HEK293T (cell line): ENCODE measurements at regions not wholly inside any gene's neighbourhood (a gene's known extent, or its start where the extent isn't known, plus 50 kb on each side); places are given as distances from the start of the nearest gene placed in this dataset.

ENCODE experiments used
- CTCF ChIA-PET: fragments of 350-600 bp; formaldehyde crosslinking; extraction: SDS; loops from one replicate; lab custom pipeline; 2021; ENCODE audit warnings: antibody characterized with exemption, inconsistent platforms; lab: Yijun Ruan, JAX
- POLR2A ChIA-PET: fragments of 350-600 bp; formaldehyde crosslinking; extraction: SDS; loops from one replicate; lab custom pipeline; 2020; ENCODE audit warnings: antibody characterized with exemption, inconsistent platforms; lab: Yijun Ruan, JAX
- DNase-seq: peaks from one replicate; pipeline ENCODE4 v3.0.0; 2012; ENCODE audit warnings: mixed read lengths; ENCODE audit errors: extremely low spot score
- ARNT ChIP-seq: fragments of 450-650 bp; IDR thresholded peaks from 2 replicates; pipeline ENCODE4 v1.6.1; 2017; ENCODE audit warnings: mild to moderate bottlenecking
- BHLHE40 ChIP-seq: fragments of 450-650 bp; IDR thresholded peaks from 2 replicates; pipeline ENCODE4 v1.6.1; 2016; ENCODE audit warnings: mild to moderate bottlenecking, moderate library complexity, borderline replicate concordance
- CTBP1 ChIP-seq: fragments of 450-650 bp; IDR thresholded peaks from 2 replicates; pipeline ENCODE4 v1.6.1; 2016; ENCODE audit warnings: borderline replicate concordance
- ELF4 ChIP-seq: fragments of 450-650 bp; IDR thresholded peaks from 2 replicates; pipeline ENCODE4 v1.6.1; 2017; ENCODE audit warnings: antibody characterized with exemption
- FOXA1 ChIP-seq: fragments of 450-650 bp; IDR thresholded peaks from 2 replicates; pipeline ENCODE4 v1.6.1; 2016; ENCODE audit warnings: mild to moderate bottlenecking
- FOXK2 ChIP-seq: fragments of 450-650 bp; IDR thresholded peaks from 2 replicates; pipeline ENCODE4 v1.6.1; 2016; ENCODE audit warnings: mild to moderate bottlenecking
- FOXM1 ChIP-seq: fragments of 450-650 bp; IDR thresholded peaks from 2 replicates; pipeline ENCODE4 v1.6.1; 2017; ENCODE audit warnings: mild to moderate bottlenecking, borderline replicate concordance
- HDGF ChIP-seq: fragments of 450-650 bp; IDR thresholded peaks from 2 replicates; pipeline ENCODE4 v1.6.1; 2017; ENCODE audit warnings: antibody characterized with exemption, borderline replicate concordance
- L3MBTL2 ChIP-seq: fragments of 450-650 bp; conservative IDR thresholded peaks from 2 replicates; pipeline ENCODE4 v1.6.1; 2016; ENCODE audit warnings: mild to moderate bottlenecking
- LEF1 ChIP-seq: fragments of 450-650 bp; IDR thresholded peaks from 2 replicates; pipeline ENCODE4 v1.6.1; 2017; ENCODE audit warnings: mild to moderate bottlenecking, borderline replicate concordance
- NFRKB ChIP-seq: fragments of 450-650 bp; IDR thresholded peaks from 2 replicates; pipeline ENCODE4 v1.6.1; 2016; ENCODE audit warnings: mild to moderate bottlenecking, moderate library complexity
- PKNOX1 ChIP-seq: fragments of 450-650 bp; IDR thresholded peaks from 2 replicates; pipeline ENCODE4 v1.6.1; 2016
- SP1 ChIP-seq: fragments of 450-650 bp; IDR thresholded peaks from 2 replicates; pipeline ENCODE4 v1.6.1; 2017
- SUZ12 ChIP-seq: fragments of 450-650 bp; IDR thresholded peaks from 2 replicates; pipeline ENCODE4 v1.6.1; 2016; ENCODE audit warnings: mild to moderate bottlenecking
- TARDBP ChIP-seq: fragments of 450-650 bp; IDR thresholded peaks from 2 replicates; pipeline ENCODE4 v1.6.1; 2016
- ZNF384 ChIP-seq: fragments of 450-650 bp; IDR thresholded peaks from 2 replicates; pipeline ENCODE4 v1.6.1; 2016

DNA sequence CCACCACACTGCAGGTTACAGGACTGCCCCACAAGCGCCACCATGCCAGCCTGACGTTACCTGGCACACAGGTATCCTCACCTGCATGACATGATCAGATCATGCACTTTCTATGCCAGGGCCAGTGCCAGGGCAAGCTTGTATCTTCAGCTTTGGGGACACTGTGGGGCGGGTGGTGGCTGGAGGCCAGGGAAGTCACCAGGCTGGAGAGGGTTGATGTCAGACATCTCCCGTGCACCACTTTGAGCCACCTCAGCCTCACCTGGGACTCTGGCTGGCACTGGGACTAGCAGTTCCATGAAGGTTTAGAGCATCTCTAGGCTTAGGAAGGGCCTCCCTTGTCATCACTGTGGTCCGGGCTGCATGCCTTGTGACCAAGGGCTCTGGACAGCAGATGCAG is 97.2 kb downstream of the WTIP start:
- ChIA-PET POLR2A (no interaction called here), CTCF (no interaction called here)
- DNase-seq: no peak
- TF ChIP-seq HDGF: no peak
- no peak for TF ChIP-seq SUZ12
- TF ChIP-seq ZNF384: no peak
- TF ChIP-seq NFRKB: no peak
- no peak for TF ChIP-seq TARDBP
- no peak for TF ChIP-seq ELF4
- TF ChIP-seq CTBP1: no peak
- TF ChIP-seq FOXM1: no peak
- no peak for TF ChIP-seq BHLHE40
- no peak for TF ChIP-seq FOXK2
- no peak for TF ChIP-seq L3MBTL2
- TF ChIP-seq SP1: no peak
- no peak for TF ChIP-seq PKNOX1
- TF ChIP-seq FOXA1: no peak

DNA sequence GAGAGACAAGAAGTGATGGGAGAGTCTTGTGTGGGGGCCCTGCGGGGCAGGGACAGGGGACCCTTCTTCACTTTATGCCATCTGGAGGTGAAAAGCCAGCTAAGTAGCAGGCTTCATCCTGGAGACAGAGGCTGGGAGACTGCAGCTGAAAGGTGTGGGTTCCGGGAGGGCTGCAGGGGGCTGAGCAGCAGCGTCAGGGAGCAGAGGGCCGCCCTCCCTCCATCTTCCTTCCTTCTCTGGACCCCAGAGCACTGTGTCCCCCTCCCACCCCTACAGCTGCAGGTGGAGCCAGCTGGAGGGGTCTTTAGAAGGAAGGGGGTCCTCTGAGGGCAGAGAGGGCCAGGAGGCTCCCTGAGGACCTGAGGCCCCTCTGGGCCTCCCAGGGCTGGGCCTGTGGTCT is 96.6 kb downstream of the WTIP start:
- CTCF ChIA-PET: no interaction called here
- DNase-seq: no peak
- no peak for TF ChIP-seq HDGF
- no peak for TF ChIP-seq L3MBTL2
- no peak for TF ChIP-seq SUZ12
- TF ChIP-seq TARDBP: no peak
- TF ChIP-seq FOXM1: no peak
- no peak for TF ChIP-seq SP1
- TF ChIP-seq NFRKB: no peak
- TF ChIP-seq ARNT: no peak
- no peak for TF ChIP-seq PKNOX1
- TF ChIP-seq BHLHE40: no peak
- TF ChIP-seq FOXA1: no peak
- POLR2A ChIA-PET: no interaction called here

DNA sequence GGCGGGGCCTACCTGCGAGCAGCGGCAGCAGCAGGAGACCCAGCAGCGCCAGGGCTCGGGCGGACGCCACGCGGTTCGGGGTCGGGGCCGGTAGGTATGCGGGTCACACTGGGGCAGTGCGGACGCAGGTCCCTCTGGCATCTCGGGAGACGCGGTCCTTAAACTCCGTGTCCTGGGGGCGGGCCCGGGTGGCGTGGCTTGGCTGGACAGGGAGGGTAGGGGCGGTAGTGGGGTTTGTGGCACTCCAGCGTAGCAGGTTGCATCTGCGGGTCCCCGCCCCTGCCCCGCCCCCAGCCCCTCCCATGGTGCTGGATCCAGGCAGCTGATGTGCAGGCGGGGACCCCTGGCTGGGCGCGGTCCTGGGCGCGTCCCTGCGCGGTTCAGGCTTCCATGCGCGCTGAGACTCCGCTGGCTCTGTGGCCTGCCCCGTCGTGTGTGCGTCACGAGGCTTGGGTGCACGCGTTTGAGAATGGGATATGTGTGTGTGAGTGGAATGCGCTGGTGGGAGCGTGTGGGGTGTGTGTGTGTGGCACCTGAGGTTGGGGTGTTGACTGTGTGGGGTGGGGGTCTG is 96.1 kb downstream of the WTIP start:
- ChIA-PET CTCF (no interaction called here), POLR2A (no interaction called here)
- DNase-seq: no peak
- TF ChIP-seq SP1 (no peak), ELF4 (no peak), ZNF384 (no peak), LEF1 (no peak), NFRKB (no peak), CTBP1 (no peak), ARNT (no peak)

DNA sequence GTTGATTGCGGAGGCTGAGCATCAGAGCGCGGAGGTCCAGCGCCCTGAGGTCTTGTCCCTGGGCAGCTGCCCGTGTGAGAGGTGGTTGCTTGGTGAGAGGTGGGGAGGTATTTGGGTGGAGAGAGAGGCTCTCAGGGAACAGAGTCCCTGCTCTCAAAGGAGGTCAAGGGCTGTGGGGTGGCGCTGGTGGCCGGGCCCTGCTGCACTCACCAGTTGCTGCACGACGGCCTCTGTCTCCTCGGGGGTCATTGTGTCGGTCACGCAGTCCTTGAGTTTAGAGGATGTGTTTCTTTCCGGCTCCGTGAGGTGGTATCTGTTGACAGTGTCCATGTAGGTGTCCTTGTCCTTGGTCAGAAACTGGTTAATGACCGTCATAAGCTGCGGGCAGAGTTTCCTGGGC is 95.5 kb downstream of the WTIP start:
- ChIA-PET POLR2A (no interaction called here), CTCF (no interaction called here)
- no peak for DNase-seq

GRCh38 chr19:34576292-34576691 is 94.7 kb downstream of the WTIP start:
- DNase-seq: no peak
- TF ChIP-seq LEF1: no peak
- no peak for TF ChIP-seq NFRKB
- no peak for TF ChIP-seq ZNF384
- no peak for TF ChIP-seq HDGF
- TF ChIP-seq SP1: no peak
- no peak for TF ChIP-seq SUZ12
- TF ChIP-seq ELF4: no peak
- TF ChIP-seq TARDBP: no peak
- TF ChIP-seq ARNT: no peak
- TF ChIP-seq BHLHE40: no peak
- no peak for TF ChIP-seq PKNOX1
- TF ChIP-seq FOXA1: no peak
- no peak for TF ChIP-seq CTBP1
- TF ChIP-seq FOXM1: no peak
- no peak for TF ChIP-seq L3MBTL2
- no peak for TF ChIP-seq FOXK2
- ChIA-PET CTCF (no interaction called here), POLR2A (no interaction called here)

More for the DNA sequence above, 95.5 kb downstream of the WTIP start:
- no peak for TF ChIP-seq BHLHE40
- no peak for TF ChIP-seq ARNT
- no peak for TF ChIP-seq SUZ12
- no peak for TF ChIP-seq NFRKB
- no peak for TF ChIP-seq LEF1
- no peak for TF ChIP-seq TARDBP
- no peak for TF ChIP-seq FOXK2
- TF ChIP-seq FOXA1: no peak
- TF ChIP-seq PKNOX1: no peak

DNA sequence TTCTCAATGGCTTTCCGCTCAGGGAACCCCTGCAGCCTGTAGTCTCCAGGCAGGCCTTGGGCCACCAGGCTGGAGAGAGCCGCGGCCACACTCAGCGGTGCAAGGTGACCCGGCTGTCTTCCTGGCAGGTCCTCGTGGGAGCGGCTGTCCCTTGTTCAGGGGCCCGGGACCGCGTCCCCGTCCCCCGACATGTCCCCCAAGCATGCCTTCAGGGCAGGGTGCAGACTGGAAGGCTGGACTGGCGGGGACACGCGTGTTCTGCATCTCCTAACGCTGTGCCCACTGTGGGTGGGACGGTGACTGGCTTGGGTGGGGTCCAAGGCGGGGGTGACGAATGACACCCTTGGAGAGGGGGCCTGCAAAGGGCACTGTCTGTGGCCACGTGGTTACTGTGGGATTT is 93.6 kb downstream of the WTIP start:
- no peak for DNase-seq
- TF ChIP-seq NFRKB: no peak
- no peak for TF ChIP-seq ZNF384
- TF ChIP-seq ARNT: no peak
- TF ChIP-seq ELF4: no peak
- TF ChIP-seq TARDBP: no peak
- no peak for TF ChIP-seq FOXM1
- TF ChIP-seq FOXK2: no peak
- TF ChIP-seq FOXA1: no peak
- no peak for TF ChIP-seq BHLHE40
- TF ChIP-seq PKNOX1: no peak
- no peak for TF ChIP-seq SUZ12
- TF ChIP-seq CTBP1: no peak
- TF ChIP-seq HDGF: no peak
- no peak for TF ChIP-seq LEF1
- TF ChIP-seq SP1: no peak
- no peak for TF ChIP-seq L3MBTL2
- CTCF ChIA-PET: no interaction called here
- POLR2A ChIA-PET: no interaction called here
